ENCODE measurements at regions not wholly inside any gene's neighbourhood (a gene's known extent, or its start where the extent isn't known, plus 50 kb on each side); places are given as distances from the start of the nearest gene placed in this dataset.
"Not testable (repeated sequence)": the region's sequence is repeated elsewhere in the genome, so short reads cannot be mapped to it uniquely, and the experiment has no call there.

DNA sequence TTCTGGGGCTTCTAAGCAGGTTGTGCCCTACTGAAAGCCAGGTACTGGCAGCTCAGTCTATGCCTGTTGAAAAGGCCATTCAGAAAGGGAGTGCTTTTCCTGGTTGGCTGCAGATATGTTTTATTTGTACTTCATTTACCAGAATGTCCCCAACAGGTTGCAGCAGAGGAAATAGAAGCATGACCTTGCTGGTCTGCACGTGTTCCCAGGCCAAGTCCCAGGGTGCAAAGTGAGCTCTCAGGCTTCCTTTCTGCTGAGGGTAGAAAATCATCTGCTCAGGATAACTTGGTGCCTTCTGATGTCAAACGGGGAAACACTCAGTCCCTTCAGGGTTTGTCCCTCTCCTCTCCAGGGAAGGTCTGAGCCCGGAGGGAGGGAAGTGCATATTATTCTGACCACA, 356.4 kb downstream of the BCL11B start:
- no peak for DNase-seq

DNA sequence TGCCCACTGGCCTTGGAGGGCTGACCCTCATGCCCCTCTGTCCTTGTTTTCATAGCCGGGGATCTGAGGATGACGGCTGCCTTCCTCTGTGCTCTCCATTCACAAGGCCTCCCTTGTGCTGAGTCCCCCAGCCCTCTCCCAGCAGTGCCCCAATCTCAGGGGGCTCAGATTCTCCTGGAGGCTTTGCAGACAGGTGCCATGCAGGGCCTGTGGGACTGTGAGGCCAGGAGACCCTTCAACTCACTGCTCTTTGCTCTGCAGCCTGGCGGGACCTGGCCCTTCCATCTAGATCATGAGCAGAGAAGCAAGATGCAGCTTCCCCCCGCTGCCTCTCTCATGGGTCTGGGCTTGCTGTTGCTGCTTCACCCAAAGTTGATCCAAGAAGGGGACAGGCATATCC, 356.0 kb downstream of the BCL11B start:
- DNase-seq, result no peak

DNA sequence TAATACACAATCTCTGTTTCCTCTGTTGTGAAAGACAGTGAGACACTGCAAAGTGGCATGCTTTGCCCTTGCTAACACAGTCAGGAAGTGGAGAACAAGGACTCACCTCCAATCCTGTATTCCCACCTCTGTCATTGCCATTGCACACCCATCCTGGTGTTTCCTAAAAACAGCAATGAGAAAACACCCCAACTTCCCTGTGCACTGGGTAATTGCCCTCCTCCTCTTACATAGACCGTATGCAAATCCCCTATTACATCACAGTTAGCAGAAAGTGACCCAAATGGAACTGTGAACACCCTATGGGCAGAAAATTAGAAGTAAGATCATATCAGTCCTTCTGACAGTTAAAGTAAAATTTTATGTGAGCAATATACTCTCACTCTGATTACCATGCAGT, 355.5 kb downstream of the BCL11B start:
- DNase-seq, result no peak

DNA sequence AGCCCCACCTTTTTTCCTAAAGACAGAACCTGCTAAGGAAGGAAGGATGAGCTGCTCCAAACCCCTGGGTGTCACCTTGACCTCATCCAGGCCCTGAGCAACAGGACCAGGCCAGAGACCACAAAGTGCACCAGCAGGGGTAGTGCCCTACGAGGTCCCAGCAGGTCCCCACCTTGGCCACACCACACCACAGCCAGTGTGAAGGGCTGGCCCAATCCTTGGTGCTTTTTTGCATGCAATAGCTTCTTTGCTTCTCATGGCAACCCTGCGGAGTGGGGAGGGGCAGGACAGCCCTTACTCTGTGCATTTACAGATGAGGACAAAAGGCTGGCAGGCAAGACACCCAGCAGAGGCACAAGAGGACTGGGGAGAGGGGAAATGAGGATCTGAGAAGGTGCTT, 352.6 kb downstream of the BCL11B start:
- DNase-seq, result no peak

DNA sequence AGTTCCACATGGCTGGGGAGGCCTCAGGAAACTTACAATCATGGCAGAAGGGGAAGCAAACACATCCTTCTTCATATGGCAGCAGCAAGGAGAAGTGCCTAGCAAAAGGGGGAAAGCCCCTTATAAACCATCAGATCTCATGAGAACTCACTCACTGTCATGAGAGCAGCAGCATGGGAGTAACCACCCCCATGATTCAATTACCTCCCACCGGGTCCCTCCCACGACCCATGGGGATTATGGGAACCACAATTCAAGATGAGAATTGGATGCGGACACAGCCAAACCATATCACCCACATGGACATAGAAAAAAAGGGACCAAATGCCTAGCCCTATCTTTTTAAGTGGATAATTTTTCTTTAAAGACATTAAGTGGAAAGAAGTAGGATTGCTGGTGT, 350.7 kb downstream of the BCL11B start:
- DNase-seq, result not testable (repeated sequence)

DNA sequence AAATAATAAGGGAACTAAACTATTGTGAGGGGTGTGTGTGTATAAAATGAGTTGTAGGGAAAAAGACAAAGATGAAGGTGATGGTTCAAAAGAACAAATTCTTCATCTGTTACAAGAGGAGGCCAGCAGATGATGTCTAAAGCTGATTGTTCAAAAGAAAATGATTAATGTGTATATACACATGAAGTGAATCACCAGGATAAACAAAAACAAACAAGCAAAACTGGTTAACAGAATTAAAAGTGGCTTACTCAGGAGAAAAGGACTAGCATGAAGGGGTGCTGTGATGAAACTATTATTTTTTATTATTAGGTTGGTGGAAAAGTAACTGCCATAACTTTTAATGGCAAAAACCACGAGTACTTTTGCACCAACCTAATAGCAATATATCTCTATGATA, 348.4 kb downstream of the BCL11B start:
- no peak for DNase-seq

DNA sequence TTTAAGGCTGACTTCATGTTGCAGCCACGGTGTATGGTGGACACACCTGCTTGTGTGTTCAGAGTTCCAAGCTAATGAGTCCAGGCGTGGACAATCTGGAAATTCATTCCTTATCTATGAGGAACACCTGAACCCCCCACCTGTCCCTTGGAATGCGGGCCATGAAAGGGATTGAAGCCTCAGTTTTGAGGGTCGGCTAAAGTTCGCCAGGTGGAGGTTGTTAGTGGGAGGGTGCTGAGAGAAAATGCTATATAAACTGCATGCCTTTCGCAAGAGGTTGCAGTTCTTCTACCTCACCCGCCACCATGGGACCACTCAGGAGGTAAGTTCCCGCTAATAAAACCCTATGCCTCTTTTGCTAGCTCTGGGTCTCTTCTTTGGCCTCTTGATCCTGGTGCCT, 348.0 kb downstream of the BCL11B start:
- no peak for DNase-seq

DNA sequence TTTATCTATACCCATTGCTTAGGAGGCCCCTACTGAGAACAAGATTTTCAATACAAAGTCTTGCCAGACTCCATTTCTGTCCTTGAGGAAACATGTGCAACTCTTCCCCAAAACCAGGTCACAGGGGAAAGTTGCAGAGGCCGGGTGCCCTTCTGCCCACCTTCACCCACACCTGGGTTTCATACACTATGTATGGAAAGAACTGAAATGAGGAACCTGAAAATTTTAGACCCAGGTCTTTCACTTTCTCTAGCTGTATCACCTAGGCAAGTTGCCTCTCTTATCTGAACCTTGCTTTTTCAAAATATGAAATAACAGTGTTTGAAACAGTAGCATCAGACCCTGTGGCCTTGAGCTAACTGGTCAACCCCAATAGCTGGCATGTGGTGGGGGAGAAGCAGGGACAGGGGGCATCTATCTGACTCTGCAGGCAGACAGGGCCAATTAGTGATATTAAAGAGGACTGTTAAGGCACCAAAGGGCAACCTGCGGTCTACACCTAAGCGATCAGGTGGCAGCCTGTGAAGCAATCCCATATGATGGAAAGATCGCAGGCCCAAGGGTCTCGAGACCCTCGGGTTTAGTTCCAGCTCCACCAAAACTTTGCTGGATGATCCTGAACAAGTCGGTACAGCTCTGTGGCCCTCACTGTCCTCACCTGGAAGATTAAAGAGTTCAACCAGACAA, 346.5 kb downstream of the BCL11B start:
- DNase-seq, result no peak

DNA sequence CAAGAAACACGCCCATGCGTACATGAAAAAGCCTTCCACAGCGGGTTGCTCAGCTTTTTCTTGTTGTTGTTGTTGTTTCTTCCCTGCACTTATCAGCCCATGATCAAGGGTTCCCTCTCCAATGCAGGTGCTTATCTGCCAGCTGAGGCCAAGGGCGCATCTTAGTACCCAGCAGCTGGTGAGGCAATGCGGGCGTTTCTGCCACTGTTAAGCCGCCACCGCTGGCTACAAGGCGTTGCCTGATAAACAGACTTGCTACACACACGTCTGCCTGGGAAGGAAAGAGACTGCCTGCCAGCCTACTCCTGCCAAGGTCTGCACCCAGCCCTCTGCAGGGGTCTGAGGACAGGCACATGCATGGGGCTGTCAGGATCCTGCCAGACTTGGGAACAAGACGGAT, 345.9 kb downstream of the BCL11B start:
- no peak for DNase-seq

DNA sequence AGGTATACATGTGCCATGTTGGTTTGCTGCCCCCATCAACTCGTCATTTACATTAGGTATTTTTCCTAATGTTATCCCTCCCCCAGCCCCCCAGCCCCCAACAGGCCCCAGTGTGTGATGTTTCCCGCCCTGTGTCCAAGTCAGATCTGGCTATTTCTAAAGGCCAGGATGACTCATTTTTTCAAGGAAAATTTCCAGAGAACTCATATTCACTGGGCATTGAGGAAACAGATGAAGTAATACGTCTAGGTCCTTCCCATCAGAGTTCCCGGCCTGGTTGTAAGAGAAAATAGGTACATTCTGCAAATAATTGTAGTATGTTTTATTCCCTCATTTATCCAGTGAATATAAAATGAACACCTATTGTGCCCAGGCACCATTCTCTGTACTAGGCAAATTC, 345.2 kb downstream of the BCL11B start:
- no peak for DNase-seq

DNA sequence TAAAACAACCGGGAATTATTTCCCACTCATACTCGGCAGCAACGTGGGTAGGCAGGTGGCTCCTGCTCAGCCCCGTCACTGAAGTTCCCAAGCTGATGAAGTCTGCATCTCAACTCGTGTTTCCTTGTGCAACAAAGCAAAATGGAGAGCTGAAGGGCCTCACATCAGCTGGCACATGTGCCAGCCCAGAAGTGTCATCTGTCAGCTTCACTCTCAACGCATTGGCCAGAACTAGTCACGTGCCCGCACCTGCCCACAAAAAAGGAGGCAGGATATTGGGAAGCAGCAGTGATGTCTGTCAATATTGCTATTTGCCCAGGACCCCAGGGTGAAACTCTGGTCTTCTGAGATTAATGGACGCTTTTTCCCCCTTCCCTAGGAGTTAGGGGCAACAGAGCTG, 344.0 kb downstream of the BCL11B start:
- no peak for DNase-seq

DNA sequence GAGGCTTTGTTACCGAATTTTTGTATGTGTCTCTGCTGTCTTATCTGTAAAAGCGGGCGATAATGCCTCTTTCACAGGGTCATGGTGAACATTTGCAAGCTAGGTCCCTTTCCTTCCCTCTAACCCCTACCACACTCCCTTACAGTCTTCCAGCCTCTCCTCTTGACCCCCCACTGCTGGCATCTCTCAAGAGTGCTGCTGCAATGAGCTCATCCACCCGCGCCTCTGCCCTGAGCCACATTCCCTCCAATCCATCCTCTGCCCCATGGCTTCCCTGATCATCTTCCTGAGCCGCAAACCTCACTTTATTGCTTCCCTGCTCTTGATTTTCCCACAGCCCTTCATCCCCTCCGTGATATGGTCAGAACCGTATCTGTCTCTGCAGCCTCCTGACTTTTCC, 343.6 kb downstream of the BCL11B start:
- no peak for DNase-seq

DNA sequence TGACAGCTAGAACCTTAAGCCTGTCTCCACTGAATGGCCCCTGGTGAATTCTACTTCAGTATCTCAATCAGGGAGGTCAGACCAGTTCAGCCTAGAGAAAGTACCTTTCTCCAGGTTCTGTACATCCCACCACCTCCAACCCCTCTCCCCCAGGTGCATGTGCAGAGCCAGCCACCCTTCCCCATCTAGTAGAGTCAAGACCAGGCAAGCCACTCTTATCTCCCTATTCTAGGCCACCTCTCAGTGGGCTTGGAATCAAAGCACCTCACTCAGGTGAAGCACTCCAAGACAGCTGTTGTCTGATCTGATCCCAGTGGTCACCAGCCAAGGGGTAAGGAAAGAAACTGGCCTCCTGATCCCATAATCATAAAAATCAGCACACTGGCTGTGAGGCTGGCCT, 340.9 kb downstream of the BCL11B start:
- DNase-seq, result no peak

DNA sequence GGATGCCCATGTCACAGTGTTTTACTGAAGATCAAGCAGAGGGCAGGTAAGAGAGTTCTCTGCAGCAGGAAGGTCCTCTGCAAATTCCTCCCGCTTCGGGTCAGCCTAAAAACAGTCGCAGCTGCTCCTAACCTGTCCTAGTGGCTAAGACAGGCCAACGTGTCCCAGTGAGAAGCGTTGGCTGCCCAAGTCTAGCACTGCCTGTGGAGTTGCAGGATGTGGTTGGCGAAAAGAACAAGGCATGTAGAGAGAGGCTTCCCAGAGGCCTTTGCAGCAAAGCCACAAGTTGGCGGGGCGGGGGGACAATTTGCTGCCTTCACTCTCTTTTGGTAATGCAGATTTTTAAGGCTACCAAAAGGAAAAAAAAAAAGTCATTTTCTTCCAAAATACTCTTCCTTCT, 340.1 kb downstream of the BCL11B start:
- no peak for DNase-seq

DNA sequence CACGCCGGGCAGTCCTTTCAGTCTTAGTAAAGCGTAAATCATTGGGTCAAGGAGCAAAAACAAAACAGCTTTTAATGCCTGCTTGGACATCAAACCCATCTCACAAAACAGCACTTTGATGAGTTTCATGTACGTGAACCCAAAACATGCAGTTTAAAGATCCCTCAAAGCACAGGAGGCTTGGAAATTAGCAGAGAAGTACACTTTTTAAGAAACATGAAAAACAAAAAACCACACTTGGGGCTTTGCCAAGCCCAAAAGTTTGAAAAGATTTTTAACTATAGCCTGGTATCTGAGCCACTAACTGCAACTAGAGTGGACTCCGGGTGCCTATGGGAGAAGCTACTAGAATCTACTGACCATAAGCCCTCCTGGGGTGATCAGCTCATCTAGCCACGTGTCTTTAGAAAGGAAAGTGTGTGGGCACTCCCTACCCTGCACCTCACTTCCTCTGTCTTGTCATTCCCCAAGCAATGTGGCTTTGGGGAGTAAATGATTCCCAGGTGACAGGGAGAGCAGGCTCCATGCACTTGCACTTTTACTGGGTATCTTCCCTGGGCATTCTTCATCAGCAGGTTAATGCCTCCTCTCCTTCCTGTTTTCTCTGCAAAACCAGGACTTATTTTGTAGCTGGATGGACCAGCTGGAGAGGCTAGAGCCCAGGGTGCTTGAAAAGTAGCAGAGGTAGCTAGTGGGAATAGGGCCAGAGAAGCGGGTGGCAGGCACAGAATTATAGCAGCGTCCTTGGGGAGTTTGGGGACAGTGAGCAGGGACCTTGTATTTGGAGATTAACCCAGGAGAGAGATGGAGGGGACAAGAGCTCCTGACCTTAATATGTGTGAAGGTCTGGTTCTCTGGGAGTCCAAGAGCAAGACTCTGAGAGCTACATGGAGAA, 339.3 kb downstream of the BCL11B start:
- DNase-seq, result no peak

DNA sequence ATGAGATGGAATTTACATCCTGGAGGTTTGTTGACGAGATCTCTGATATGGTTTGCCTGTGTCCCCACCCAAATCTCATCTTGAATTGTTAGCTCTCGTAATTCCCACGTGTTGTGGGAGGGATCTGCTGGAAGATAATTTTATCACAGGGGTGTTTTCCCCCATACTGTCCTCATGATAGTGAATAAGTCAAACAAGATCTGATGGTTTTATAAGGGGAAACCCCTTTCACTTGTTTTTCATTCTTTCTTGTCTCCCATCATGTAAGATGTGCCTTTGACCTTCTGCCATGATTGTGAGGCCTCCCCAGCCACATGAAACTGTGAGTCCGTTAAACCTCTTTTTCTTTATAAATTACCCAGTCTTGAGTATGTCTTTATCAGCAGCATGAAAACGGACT, 337.4 kb downstream of the BCL11B start:
- not testable (repeated sequence) for DNase-seq

DNA sequence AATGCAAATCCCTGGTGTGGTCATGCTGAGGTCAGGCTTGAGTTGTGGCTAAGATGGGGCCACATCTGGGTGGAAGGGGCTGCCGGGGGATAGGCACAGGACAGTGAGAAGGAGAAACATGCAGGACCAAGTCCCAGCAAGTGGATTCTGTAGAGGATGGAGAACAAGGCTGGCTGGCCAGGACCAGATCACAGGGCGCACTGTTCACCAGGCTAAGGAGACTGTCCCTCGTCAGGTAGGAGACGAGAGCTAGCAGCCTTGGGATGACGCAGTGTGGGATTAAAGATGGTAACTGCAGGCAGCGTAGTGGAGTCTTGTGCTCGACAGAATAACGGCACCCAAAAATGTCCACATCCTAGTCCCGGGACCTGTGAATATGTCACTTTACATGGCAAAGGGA, 336.1 kb downstream of the BCL11B start:
- no peak for DNase-seq

DNA sequence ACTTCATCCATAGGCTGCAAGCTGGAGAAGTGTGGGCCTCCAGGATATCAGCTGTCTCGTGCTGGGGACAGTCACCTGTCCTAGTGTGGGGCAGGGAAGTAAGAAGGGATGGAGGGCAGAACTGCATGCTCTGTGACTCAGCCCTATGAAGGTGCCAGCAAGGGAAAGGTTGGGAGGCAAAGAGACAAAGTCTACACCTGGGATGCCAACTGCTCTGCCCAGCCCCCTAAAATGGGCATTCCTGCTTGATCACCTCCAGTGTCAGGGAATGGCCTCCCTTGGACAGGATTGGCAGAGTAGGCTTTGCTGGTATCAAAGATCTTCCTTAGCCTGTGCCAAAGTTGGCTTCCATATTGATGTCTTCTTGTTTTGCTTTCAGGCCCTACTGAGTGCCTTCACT, 335.0 kb downstream of the BCL11B start:
- no peak for DNase-seq

DNA sequence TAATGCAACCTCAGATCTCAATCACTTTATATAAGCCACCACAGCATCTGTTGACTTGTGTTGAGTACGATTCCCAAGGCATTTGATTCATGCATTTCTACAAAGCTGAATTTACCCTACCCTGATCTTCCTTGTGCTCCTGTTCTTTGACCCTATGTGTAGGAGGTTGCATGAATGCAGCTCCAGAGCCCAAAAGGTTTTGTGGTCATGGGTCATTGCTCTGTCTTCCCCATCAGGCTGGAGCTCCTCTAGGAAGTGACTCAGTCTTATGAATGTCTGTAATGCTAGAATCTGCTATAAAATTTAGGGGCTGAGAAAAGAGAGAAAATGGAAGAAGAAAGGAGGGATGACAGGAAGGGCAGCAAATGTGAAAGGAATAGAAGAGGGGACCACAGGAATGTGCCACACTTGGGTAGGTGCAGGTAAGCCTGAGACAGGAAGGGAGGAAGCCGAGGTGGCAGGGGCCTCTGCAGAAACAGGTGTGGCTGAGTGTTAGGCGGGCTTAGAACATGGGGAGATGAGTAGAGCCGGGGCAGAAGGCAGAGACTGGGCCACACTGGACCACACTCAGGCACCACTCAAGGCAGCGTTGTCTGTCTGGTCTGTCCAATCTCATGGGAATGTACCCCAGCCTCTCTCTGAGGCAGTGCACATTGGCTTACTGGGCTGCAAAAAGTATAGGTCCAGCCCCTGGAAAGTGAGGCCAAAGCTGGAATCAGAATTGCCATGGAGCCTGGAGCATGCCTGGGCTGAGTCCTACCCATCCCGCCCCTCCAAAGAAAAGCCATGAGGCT, 334.1 kb downstream of the BCL11B start:
- DNase-seq, result no peak

DNA sequence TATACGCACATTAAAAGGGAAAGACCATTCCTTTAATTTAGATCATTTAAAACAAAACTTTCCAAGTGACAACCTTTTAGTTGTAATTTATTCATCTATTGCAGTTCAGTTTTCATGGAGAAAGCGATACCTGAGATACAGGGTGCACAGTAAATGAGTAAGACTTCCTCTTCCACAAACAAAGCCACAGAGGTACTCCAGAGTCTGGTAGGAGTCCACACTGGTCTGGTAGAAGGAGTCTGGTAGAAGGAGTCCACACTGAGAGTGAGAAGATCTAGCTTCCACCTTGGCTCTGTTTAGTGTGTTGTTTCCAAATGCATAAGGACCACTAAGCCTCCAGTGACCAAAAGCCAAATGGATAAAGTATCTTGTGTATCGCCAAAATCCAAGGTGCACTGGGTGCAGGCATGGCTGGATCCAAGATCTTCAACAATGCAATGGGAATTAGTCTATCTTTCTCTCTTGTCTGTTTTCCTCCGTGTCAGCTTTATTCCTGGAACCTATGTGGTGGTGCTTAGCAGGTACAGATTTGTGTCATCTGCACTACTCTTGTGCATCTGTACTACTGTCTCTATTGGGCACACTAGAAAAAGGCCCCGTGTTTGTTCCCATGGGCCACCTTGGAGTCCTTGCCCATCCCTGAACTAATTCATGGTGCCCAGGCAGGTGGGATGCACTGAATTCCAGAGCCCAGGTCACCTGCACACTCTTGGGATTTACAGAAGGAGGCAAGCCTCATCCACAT, 331.1 kb downstream of the BCL11B start:
- no peak for DNase-seq

DNA sequence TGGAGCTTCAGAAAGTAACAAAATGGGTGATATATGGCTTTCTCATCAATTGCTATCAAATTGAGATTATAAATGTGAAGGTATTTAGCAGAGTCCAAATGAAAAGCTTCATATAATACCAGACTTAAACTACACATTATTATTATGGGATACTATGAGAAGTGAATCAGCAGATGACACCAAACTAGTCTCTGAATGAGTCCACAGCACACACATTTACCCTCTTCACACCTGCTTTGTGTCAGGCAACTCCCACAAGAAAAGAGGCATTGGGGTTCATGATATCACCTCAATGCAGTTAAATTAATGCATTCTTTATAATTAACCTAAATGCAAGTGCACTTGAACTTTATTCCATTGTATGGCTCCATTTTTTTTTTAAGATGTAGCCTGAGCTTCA, 330.5 kb downstream of the BCL11B start:
- no peak for DNase-seq

DNA sequence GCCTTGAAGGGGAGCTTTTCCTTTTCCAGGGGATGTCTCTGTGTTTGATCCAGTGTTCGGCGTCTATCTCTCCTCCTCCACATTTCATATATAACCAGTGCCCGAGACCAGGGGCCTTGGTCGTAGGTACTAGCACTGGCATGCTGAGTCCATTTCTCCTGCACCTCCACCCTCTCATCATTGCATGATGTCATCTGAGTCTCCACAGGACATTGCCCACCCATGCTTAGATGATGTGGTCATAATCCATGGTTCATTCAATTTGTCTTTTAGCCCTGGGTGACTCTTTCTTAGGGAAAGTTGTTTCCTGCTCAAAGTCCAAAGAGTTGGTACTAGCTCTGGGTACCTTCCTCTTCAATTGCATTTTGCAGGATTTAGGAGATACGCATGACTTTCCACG, 328.1 kb downstream of the BCL11B start:
- no peak for DNase-seq

DNA sequence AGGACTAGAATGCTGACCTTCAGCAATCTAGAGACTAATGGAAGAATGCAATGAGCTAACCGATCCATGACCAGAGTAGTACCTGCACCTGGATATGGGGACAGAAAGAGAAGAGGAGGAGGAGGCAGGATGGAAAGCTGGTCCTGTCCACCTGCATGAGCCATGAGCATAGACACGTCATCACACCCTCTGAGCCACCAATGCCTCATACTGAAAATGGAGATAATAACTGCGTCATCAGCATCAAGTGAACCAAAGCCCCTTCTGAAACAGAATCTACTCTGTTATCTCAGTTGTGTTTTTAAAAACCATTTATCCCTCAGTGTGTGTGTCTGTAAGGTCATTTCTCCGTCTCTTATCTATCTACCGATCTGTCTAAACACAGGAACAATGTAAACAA, 327.0 kb downstream of the BCL11B start:
- no peak for DNase-seq
